ENCODE measurements at regions not wholly inside any gene's neighbourhood (a gene's known extent, or its start where the extent isn't known, plus 50 kb on each side); places are given as distances from the start of the nearest gene placed in this dataset.

- DNase-seq: no peak
These were observed 1920.3 kb downstream of the SUCLG1 start for GRCh38 chr2:82538590-82539279.

GRCh38 chr2:82528288-82528687, 1930.8 kb downstream of the SUCLG1 start:
- DNase-seq: no peak

- no peak for DNase-seq
These were observed 1932.0 kb downstream of the SUCLG1 start for GRCh38 chr2:82527124-82527523.

- DNase-seq: no peak
These were observed 1932.8 kb downstream of the SUCLG1 start for GRCh38 chr2:82526277-82526676.

GRCh38 chr2:82525744-82526143, 1933.3 kb downstream of the SUCLG1 start:
- no peak for DNase-seq

- no peak for DNase-seq
These were observed 1934.3 kb downstream of the SUCLG1 start for GRCh38 chr2:82524826-82525225.

GRCh38 chr2:82511894-82512293, 1947.2 kb downstream of the SUCLG1 start:
- DNase-seq: no peak

- no peak for DNase-seq
These were observed 1950.4 kb downstream of the SUCLG1 start for GRCh38 chr2:82508702-82509101.

- DNase-seq: no peak
These were observed 1951.4 kb downstream of the SUCLG1 start for GRCh38 chr2:82507657-82508056.

GRCh38 chr2:82501217-82501616, 1957.9 kb downstream of the SUCLG1 start:
- DNase-seq: no peak

- no peak for DNase-seq
These were observed 1960.2 kb downstream of the SUCLG1 start for GRCh38 chr2:82498777-82499443.

- DNase-seq: no peak
These were observed 1964.3 kb downstream of the SUCLG1 start for GRCh38 chr2:82494739-82495138.

GRCh38 chr2:82491591-82491990, 1967.5 kb downstream of the SUCLG1 start:
- no peak for DNase-seq

GRCh38 chr2:82487354-82487753, 1971.7 kb downstream of the SUCLG1 start:
- no peak for DNase-seq

GRCh38 chr2:82485701-82486100, 1973.4 kb downstream of the SUCLG1 start:
- DNase-seq: no peak

GRCh38 chr2:82481207-82481606, 1977.9 kb downstream of the SUCLG1 start:
- DNase-seq: no peak

- no peak for DNase-seq
These were observed 1980.4 kb downstream of the SUCLG1 start for GRCh38 chr2:82478641-82479040.

GRCh38 chr2:82476094-82476493, 1983.0 kb downstream of the SUCLG1 start:
- DNase-seq: no peak

- DNase-seq: no peak
These were observed 2030.8 kb downstream of the SUCLG1 start for GRCh38 chr2:82428251-82428650.

- DNase-seq: no peak
These were observed 2047.1 kb downstream of the SUCLG1 start for GRCh38 chr2:82412021-82412420.

GRCh38 chr2:82411071-82411470, 2048.0 kb downstream of the SUCLG1 start:
- no peak for DNase-seq

GRCh38 chr2:82395531-82395930, 2063.5 kb downstream of the SUCLG1 start:
- DNase-seq: no peak

- DNase-seq: no peak
These were observed 2067.7 kb downstream of the SUCLG1 start for GRCh38 chr2:82391386-82391785.

GRCh38 chr2:82355622-82356021, 2051.1 kb upstream of the LRRTM1 start:
- no peak for DNase-seq

GRCh38 chr2:82345910-82346309, 2041.4 kb upstream of the LRRTM1 start:
- no peak for DNase-seq

All from NCI-H1092 (cell line).